ENCODE measurements at regions not wholly inside any gene's neighbourhood (a gene's known extent, or its start where the extent isn't known, plus 50 kb on each side); places are given as distances from the start of the nearest gene placed in this dataset.

- DNase-seq: no peak
Measured at GRCh38 chr4:65983061-65983460, 312.8 kb upstream of the EPHA5 start.

- no peak for DNase-seq
Measured at GRCh38 chr4:65976287-65976686, 306.0 kb upstream of the EPHA5 start.

- DNase-seq: no peak
Measured at GRCh38 chr4:65973186-65973585, 302.9 kb upstream of the EPHA5 start.

DNA sequence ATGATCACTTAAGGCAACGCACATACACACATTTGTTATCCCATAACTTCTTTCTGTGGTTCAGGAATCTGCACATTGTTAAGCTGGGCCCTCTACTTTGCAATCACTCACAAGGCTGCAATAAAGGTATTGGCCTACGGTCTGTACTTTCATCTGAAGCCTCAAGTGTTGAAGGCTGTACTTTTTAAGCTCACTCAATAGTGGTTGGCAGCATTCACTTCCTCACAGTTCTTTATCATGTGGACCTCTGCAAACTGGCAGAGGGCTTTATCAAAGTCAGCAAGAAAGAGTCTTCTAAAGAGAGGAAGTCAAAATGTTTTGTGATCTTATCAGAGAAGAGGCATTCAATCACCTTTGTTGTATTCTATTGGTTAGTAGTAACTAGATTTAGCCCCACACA is 301.4 kb upstream of the EPHA5 start:
- no peak for DNase-seq

DNA sequence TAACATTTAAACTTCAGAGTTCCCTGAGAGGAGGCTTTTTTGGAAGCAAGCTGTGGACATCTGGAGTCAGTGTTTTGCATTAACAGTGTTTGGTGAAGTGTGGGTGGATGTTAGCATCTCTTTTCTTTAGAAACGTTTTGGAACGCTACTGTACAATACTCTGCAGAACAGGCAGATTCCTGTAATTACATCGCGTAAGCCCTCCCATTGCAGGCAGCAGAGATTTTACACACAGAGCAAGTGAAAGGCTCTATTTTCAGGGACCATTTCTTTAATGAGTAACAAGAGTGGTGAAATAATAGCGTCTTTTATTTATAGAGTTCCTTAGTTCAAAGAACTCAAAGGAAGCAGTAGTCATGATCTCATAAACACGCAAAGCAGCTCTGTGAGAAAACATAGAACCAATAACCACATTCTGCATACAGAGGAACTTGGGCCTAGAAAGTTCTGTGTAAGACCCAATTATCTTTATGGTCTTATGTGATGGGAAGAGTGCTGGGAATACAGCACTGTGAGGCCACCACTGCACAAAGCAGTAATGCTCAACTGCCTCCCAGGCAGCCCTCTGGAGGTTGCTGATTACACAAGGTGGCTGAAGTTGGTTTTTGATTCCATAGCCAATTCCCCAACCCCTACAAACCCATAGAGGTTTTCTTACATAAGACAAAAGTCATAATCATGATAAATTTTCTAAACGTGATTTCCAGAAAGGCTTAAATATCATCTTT is 298.7 kb upstream of the EPHA5 start:
- DNase-seq: no peak

DNA sequence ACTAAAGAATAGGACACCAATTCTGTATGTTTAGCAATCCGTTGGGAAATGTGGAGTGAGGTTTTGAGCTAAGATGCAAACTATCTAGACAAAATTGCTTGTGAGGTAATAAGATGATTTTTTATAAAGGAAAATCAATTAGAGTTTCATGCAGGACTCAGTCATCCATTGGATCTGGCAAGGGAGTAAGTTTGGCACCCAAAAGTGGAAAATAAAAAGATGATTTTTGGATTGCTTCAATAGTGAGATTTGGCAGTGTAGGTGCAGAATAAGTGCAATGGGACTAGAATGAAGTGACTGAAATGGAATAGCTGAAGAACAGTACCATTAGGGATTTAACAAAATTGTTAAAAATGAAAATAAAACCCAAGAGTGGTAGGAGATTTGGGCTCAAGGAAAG is 290.5 kb upstream of the EPHA5 start:
- no peak for DNase-seq

DNA sequence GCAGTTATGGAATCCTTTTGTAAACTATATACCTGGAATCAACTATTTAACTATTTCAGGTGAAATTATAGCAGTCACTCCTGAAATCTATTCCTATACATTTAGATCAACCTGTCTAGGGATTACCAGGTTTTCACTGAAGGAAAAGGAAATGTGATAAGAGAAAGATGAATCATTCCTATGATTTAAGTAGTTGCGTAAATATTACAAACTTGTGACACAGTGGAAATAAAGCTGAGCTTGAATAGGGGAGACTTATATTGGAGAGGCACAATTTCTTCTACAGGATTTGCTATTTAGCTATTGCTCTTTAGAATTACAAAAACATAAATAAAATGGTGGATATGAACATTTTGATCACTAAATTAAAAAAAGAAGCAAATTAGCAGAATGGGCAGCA is 284.1 kb upstream of the EPHA5 start:
- DNase-seq: no peak

- DNase-seq: no peak
Measured at GRCh38 chr4:65951177-65951576, 280.9 kb upstream of the EPHA5 start.

- DNase-seq: no peak
Measured at GRCh38 chr4:65943076-65943475, 272.8 kb upstream of the EPHA5 start.

- DNase-seq: no peak
Measured at GRCh38 chr4:65924843-65925242, 254.6 kb upstream of the EPHA5 start.

DNA sequence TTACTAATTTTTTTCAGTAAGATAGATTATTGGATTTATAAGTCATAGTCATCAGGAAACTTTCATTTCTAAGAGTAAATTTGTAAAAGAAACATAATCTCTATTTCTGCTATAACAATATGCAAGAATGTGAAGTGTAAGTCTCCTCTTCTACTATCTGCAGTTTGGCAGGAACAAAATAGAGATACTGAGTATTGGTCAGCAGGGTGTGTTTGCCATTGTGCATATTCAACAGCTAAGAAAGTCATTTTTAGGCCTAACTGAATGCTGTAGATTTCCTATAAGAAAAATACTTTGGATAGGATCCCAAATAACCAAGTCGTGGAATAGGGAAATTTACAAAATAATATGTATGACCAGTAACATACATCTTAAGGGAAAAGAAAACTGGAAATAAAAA is 253.3 kb upstream of the EPHA5 start:
- no peak for DNase-seq

DNA sequence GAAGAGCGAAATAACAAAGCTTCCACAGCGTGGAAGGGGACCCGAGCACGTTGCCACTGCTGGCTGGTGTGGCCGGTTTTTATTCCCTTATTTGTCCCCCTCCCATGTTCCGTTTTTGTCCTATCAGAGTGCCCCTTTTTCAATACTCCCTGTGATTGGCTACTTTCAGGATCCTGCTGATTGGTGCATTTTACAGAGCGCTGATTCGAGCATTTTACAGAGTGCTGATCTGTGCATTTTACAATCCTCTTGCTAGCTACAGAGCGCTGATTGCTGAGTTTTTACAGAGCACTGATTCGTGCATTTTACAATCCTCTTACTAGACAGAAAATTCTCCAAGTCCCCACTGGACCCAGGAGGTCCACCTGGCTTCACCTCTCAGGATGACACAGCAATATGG is 250.9 kb upstream of the EPHA5 start:
- DNase-seq: no peak

- no peak for DNase-seq
Measured at GRCh38 chr4:65918872-65919271, 248.6 kb upstream of the EPHA5 start.

- no peak for DNase-seq
Measured at GRCh38 chr4:65918212-65918611, 247.9 kb upstream of the EPHA5 start.

DNA sequence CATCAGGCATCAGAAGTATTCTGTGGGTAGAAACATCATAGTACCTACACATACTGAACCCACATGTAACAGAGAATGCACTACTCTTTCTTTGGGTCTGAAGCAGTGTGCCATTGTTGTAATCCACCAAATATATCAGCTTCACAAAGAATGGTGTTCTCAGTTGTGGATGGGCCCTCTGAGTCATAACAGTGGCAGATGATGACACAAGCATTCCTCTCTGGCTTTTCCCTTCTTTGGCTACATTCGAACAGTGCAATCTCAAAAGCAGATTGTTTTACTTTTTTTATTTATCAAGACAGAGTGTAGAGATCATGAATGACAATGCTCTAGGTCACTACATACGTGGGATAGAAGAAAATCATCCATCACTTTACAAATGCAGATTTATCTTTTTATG is 247.2 kb upstream of the EPHA5 start:
- no peak for DNase-seq

- DNase-seq: no peak
Measured at GRCh38 chr4:65911720-65912119, 241.4 kb upstream of the EPHA5 start.

DNA sequence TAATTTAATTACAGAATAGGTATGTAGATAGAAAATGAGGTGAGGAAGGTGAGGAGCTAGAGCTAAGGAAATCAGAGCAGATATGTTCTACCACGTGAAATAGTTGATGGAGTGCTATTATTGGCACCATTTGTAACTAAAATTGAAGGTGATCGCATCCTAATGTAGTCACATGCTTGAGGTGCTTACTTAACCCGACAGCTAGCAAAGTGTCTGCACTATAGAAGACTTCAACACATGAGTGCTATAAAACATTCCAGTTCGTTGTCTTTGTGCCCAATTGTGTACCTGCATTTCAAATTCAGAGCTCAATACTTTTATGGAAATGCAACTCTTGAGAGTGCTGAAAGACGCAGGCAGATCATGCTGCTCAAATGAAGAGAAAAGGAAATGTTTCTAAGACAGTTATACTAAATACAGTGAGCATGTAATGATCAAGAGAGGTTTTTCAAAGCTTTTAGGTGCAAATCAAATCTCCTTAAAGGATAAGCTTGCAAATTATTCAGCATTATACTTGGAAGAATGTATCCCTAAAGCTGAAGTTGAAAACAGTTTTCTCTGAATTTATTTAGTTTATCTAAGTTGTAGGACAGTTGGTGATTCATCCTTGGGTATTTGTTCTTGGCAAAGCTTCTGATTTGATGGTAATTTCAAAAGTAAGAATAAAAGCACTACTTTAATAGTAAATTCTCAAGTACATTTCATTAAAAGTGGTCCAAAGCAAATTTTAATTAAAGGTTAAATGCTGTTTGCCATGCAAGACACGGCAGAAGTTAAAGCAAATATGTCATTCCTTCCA is 223.9 kb upstream of the EPHA5 start:
- DNase-seq: no peak

- DNase-seq: no peak
Measured at GRCh38 chr4:65893271-65893670, 223.0 kb upstream of the EPHA5 start.

DNA sequence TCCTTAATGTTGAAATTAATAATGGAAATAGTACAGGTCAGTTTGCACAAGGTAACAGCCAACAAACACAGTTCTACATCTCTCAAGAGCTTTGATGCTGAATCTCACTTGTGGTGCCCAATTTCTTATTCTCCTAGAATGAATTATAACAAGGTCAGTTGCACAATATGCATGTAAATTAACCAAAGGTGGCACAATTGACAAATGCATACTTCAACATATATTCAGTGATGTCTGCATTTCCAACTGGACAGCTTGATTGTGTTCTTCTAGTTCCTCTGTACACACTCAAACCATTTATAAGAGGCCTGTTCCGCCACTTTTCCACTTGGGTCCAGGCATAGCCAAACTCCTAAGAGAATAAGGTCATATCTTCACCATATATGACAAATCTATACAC is 210.3 kb upstream of the EPHA5 start:
- no peak for DNase-seq

- DNase-seq: no peak
Measured at GRCh38 chr4:65868096-65868824, 198.0 kb upstream of the EPHA5 start.

GRCh38 chr4:65865489-65865888 is 195.2 kb upstream of the EPHA5 start:
- no peak for DNase-seq

DNA sequence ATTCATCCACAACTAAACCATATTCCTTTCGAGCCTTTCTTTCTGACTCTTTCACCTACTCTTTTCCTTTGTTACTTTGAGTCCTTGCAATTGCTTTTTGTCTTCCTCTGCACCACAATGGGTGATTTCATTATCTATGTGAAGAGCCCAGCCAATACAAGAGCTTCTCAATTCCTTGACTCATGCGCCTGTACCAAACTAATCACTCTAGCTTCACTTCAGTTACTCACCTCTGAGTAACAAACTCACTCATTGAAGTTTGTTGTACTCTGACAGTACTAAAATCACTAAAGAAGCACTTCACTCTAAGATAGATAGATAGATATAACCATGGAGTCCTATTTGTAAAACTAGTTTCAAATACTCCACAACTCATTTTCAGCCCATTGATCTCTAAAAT is 191.7 kb upstream of the EPHA5 start:
- DNase-seq: no peak

GRCh38 chr4:65845199-65845773 is 175.0 kb upstream of the EPHA5 start:
- DNase-seq: no peak

All from activated T-cell treated with anti-CD3 and anti-CD28 coated beads, Interleukin-2, amount 50 U/mL, for 48 hours (primary cell).